HG03045 (cell line): ENCODE measurements at regions not wholly inside any gene's neighbourhood (a gene's known extent, or its start where the extent isn't known, plus 50 kb on each side); places are given as distances from the start of the nearest gene placed in this dataset.
A peak's percentile ranks its signal among the peaks of the same experiment; 100 is the strongest.

Experiments
- ATAC-seq: cut with Tn5 transposase; IDR thresholded peaks from one replicate; pipeline ENCODE4 v1.9.1; 2021; ENCODE audit warnings: mild to moderate bottlenecking, moderate library complexity; ENCODE audit not compliant: unreplicated experiment

DNA sequence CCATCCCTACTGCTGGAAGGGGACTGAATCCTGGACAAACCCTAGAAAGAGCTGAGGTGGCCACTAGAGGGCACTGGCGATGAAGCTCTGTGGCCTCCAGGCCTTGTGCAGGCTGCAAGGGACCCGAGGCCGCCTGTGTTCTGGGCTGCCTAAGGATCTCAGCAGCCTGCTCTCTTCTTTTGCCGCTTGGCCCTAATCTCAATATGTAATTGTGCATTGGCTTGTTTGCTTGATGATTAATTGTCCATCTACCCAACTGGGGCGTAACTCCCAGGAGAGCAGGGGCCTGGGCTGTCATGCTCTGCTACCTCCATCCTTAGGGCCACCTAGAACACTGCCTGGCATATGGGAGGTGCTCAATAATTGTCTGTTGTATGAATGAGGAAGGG, 73.8 kb downstream of the SYNE3 start:
- ATAC-seq: peak; percentile 77

DNA sequence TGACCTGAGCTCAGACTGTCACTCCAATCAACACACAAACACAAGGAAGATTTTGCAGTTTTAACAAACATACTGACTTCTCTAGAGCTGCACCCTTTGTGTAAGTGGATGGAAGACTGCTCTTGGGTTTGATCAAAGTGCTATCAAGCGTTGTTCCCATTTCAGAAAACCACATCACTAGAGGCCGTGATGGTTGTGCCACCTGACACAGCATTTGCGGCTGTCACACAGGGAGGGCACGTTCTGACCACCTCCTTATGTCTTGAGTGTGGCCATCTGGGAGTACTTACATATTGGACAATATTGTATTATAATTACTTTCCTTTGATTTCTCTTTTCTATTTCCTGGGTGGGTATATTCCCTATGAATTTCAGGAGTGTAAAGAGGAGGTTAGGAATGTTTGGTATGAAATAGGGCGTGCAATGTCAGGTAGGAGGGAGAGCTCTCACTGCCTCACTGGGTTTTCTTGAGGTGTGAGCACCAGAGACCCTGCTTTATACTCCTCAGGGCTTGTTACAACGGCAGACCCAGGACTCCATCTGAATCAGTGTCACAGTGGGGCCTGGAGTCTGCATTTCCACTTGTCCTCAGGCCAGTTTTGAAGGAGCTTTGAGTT, 74.3 kb downstream of the SYNE3 start:
- no peak for ATAC-seq

DNA sequence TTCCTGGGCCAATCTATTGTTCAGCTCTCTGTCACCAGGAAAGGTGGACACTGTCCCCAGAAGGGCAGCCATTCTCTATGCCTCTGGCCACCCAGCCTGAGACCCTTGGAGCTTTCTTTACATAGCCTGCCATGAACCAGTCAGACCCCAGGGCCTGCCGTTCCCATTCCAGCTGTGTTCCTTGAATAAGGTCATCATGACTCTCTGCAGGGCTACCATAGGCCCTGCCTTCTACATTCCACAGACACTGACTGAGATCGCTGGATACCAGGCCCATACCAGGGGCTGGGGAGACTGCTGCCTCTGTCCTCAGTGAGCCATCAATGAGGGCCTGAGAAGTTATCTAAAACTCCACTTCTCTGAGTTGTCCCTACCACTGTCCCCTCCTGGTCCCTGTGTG, 75.5 kb downstream of the SYNE3 start:
- no peak for ATAC-seq

DNA sequence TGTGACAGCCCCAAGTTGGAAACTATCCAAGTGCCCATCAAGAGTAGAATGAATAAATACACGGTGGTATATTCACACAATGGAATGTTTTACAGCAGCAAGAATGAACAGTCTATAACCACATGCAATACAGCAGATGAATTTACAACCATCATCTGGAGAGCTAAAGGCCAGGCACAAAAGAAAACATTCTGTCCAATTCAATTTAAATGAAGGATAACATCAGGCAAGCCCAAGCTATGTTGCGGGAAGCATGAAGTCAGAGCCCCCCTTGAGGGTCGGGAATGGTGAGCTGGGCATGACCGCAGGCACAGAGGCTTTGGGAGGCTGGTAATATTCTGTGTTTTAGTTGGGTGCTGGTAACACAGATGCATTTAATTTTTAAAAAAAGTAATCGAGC, 76.0 kb downstream of the SYNE3 start:
- no peak for ATAC-seq

DNA sequence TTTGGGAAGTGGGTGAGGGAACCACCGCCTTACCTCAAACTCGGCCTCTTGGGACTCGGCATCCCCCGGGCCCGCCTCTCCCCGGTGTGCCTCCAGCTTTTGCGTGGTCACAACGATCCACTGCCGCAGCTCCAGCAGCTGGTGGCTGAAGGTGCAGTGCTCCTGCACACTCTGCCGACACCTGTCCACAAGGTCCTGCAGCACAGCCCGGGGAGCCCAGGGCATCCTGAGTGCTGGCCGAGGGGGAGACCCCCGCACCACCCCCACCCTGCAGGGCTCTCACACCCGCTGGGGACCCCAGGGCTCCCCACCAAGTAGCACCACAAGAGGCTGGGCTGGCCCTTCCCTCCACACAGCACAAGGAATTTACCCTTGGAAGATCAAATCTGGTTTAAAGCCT, 76.6 kb downstream of the SYNE3 start:
- no peak for ATAC-seq

DNA sequence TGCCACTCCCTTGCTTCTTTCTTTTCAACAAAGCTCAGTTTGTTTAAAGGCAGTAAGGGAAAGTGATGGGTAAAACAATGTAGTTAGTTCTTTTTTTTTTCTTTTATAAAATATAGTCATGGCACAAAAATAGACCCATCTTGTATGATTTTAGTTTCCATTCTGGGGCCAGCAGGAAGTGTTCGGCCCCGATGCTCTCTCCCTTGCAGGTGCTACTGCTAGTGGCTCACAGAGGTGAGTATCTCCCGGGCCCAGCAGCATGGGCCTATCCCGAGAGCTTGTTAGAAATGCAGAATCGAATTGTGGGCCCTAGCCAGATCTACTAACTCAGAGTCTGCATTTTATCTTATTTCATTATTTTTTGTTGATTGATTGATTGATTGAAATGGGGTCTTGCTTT, 78.7 kb downstream of the SYNE3 start:
- ATAC-seq: no peak

DNA sequence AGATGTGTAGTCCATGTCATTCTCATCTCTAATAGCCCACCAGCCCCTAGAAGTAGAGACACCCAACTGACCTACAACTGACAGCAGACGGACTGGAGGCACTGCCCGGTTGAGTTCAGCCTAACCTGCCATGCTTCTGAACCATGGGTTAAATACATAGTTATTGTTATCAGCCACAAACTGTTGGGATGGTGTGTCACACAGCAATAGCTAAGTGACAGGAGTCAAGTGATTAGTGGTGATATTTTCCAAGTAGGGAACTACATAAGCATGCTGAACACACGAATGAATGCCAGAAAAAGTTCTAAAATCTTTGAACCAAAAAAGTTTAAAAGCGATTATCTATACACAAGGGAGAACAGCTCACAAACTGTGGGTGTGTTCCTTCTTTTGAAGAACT, 80.1 kb downstream of the SYNE3 start:
- no peak for ATAC-seq

DNA sequence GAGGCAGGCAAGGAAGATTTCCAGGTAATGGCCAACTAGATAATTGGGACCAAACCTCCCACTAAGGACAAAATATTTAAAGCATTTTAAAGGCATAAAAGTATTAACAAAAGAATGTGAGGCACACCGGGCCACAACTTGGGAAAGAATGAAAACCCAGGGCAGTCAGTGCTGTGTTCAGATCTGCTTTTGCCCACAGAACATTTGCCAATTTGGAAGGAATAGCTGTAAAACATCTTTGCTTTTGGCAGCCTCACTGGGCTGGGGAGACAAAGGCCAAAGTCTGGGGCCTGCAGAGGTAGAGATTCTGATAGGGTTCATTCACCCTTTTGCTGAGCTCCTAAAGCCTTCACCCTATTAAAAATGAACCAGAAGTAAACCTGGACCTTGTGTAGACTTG, 82.3 kb downstream of the SYNE3 start:
- no peak for ATAC-seq

DNA sequence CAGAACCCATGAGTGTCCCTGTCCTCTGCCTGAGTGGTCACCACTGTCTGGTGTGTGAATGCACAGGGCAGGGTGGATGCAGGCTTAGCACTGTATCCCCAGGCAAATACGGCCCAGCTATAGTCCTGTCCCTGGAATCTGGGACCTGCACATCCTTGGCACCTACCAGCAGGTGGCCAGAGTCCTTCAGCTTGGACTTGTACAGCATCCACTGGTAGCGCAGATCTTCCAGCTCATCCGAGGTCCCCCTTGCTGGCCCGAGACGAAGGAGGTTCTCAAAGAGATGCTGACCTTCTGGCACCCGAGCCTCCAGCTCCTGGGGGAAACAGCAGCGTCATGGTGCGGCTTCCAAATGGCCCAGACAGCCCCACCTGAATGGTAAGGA, 83.4 kb downstream of the SYNE3 start:
- no peak for ATAC-seq

DNA sequence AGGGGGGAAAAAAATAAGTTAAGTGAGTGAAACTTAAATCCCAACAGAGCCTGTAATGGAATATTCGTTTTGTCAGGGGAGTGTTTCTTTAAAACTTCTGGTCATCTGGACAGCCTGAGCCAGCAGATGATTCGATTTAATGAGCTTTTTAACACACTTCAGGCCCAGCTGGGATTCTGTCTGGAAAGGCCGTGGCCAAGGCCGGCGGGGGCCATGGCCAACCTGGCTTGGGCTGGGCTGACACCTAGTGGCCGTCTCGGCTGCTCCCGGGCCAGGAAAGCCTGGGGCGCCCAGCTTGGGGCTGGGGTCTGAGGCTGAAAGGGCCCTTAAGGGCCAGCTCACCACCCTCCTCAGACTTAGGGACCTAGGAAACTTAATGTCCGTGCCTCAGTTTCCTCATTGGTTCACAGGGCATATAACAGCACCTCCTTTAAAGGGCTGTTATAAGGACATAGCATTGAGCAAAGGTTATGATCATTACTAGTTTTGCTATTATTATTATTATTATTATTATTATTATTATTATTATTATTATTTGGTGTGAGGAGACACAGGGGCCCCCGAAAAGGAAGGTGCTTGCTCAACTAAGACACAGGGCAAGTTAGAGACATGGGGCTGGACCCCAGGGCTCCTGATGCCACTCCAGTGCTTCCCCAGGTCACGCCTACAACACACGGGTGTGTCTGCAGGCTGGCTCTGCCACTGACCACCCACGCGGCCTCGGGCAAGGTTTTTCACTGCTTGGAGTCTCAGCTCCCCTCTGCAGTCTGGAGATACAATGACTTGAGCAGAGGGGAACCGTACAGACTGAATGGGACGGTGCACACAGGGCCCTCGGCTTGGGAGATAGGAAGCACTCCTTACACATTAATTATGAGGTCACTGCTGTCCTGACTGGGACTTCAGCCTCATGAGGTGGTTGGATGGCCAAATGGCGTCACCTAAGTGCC, 84.0 kb downstream of the SYNE3 start:
- ATAC-seq: no peak

DNA sequence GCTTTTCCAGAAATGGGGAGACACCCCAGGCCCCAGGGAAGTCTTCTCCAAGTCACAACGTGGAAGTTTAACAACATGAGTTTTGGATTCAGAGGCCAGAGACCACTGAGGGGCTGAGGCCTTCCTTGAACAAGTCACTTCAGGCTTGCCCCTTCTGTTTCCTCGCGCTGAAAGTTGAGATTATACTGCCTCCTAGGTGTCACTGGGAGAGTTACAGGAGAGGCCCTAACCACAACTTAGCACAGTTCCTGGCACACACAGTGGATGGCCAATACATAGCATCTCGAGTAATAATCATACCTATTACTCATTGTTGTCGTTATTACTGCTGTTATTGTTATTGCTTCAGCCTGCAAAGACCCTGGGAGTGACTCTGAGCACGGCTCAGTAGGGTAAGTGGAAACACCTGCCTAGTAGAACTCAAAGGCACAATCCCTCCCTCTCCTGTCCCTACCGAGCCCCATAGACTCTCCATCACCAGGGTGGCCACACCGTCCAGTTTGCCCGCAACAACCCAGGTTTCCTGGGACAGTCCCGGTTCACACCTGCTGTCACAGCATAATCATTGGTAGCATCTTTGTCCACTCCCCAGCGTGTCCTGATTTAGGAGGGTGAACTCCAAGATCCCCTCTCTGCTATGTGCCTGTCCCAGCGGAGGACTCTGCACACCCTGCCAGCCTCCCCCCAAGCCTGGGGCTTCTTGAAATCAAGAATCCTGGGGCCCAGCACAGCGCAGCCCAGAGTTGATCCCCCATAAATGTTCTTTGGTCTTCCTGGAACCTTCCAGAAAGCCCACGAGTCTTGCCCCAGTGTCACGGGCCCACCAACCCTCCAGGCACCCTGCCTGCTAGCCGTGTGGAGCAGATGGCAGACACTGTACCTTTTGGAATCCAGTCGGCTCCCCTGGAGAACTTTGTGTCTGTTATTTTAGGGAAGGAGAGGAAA, 85.0 kb downstream of the SYNE3 start:
- no peak for ATAC-seq

DNA sequence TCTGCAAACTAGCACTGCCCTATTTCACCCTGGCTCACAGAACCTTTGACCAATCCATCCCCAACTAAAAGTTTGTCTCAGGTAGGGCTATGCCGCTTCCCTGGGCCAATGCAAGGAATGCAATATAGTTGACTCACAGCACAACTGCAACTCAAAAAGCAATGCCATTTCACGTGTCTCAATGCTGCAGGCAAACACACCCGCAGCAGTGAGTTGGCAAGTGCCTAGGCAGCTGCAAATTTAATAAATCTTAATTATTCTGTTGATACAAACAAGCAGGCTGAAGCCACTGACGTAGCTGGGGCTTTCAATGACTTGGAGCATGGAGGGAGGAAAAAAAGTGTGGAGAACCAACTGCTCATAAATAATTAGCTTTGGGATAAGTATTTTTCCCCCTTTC, 87.9 kb downstream of the SYNE3 start:
- ATAC-seq: no peak

DNA sequence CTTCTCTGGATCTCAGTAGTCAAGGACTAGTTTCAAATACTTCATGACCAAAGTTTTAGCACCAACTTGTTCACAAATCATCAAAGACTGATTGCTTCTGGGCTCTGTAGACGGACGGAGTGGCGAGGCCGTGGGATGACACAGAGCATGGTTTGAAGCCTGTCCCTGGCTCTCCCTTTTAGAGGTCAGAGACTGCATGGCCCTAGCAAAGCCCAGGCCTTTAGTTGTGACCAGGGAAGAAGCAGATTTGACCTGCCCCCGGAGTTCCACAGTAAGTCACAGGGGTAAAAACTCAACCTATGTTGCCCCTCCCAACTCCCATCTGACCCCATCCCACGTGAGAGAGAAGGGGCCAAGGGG, 90.4 kb downstream of the SYNE3 start:
- no peak for ATAC-seq

DNA sequence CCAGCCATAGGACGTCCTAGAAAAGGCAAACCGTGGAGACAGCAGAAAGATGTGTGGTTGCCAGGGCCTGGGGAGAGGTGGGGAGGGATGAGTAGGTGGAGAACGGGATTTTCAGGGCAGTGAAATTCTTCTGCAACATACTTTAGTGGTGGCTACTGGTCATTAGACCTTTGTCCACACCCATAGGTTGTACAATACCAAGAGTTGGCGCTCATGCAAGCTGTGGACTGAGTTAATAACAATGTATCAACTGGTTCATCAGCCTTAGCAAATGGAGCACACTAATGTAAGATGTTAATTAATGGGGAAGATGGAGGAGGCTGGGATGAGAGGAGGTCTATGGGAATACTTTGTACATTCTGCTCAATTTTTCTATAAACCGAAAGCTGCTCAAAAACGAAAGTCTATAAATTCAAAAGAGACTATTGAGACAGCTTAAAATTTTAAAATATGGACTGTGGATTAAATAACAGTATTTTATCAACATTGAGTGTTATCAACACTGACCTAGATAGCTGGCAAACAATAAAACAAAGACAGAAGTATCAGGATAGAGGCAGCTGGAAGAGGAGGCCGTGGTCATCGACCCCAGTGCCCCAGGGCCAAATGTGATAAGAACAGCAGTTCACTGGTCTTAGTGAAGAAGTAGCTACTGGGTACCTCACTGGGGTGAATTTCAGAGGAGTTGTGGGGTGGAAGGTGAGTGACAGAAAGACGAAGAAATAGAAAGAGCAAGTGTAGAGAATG, 90.9 kb downstream of the SYNE3 start:
- no peak for ATAC-seq

DNA sequence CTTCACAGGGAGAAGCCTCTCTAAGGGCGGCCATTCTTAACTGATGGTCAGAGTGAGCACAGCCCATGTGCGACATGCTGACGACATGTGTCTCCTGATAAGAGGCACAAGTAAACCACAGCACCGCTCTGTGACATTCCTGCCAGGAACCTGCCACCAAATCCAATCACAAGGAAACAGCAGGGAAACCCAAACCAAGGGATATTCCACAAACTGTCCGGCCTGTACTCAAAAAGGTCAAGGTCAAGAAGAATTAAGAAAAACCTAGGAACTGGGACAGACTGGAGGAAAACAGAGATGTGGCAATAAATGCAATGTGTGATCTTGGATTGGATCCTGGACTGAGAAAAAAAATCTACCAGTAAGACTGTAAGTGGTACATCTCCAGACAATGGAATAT, 91.9 kb downstream of the SYNE3 start:
- no peak for ATAC-seq

DNA sequence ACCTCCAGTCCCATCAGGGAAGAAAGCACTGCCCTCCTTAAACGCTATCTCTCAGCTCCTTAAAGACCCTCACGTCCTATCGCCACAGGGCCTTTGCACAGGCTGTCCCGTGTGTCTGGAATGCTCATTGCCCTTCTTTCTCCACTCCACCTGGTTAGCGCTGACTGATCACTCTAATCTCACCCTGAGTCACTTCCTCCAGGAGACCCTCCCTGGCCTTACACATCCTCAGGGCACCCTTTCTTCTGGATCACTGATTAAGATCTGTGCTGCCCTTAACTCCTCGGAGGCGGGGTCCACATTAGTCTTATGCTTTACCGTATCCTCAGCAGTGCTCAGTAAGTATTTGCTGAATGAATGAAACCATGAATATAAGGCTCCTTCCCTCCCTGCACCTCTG, 94.7 kb downstream of the SYNE3 start:
- no peak for ATAC-seq

DNA sequence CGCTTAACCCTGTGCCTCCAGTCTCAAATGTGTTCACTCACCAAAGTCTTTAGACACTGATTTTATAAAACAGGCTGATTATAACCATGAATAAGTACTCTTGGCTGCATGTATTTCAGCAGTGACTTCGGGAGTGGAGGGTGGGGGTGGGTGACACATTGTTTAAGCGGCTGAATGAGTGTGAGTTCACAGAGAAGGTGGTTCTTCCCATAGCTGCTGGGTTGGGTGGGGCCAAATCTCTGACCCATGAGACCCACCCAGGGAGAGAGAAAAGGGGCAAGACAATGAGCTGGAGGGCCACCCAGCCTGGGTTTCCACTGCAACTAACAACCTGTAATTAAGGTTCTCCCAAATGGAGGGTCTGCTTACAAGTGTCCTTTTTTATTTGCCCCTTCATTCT, 96.4 kb downstream of the SYNE3 start:
- ATAC-seq: no peak

DNA sequence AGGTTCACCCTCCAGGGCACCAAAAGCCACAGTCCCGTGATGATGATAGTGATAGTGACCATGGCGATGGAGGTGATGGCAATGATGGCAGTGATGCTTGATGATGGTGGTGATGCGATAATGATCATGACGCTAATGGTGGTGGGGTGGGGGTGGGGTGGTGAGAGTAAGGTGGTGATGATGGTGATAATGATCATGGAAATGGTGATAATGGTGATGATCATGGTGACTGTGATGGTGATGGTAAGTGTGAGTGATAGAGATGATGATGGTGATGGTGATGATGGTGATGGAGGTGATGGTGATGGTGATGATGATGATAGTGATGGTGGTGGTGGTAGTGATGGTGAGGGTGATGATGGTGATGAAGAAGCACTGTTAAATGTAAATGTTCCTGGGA, 96.9 kb downstream of the SYNE3 start:
- no peak for ATAC-seq

DNA sequence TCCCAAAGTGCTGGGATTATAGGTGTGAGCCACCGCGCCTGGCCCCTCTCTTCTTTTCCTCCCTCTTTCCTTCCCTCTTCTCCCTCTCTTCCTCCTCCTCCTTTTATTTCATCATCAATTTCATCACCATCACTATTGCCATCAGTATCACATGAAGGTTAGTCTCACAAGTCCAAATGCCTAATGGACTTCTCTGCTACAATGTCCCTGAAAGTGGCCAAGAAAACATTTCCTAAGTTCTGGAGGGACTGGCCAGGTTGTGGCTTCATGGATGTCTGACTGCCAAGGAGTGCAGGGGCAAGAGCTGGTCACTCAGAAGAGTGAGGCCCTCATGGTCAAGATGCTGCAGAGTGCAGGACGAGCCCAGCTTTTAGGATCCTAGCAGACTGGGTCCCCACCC, 97.6 kb downstream of the SYNE3 start:
- ATAC-seq: no peak

DNA sequence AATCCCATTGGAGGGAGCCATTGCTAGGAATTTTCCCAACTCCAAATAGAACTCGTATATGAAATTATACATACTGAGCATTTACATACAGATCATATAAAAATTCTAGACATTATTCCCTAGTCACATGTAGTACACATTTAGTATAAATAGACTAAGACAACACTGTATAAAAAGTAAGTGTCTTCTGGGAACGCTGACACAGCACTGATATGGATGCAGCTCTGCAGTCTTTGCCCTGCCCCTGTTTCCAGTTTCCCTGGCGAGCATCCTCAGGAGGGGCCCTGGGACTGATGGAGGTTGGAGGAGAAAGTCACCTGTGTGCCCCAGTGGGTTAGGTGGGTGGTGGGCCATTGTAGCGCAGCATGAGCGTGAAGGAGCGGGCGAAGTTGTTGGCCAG, 97.8 kb upstream of the CLMN start:
- ATAC-seq: no peak

DNA sequence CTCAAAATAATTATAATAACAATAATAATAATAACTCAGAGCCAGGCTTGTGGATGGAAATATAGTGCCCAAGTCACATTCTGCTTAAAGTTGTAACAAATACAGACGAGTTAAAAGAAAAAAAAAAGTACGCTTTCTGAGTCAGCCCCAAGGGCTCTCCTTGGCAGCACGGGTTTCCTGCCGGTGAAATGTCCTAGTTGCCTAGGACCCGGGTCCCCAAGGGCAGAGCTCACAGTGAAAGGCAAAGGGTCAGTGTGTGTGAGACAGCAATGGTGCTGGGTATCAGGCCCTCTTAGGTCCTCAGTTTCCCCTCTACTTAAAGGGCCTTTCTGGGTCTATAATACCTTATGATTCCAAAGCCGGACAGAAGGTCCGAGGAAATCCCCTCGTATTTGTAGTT, 96.3 kb upstream of the CLMN start:
- no peak for ATAC-seq
